Hindlimb muscle (tissue), 1 donor: ENCODE measurements at regions not wholly inside any gene's neighbourhood (a gene's known extent, or its start where the extent isn't known, plus 50 kb on each side); places are given as distances from the start of the nearest gene placed in this dataset.
"Not testable (repeated sequence)": the region's sequence is repeated elsewhere in the genome, so short reads cannot be mapped to it uniquely, and the experiment has no call there.

Experiments used
- DNase-seq: peaks from one replicate; pipeline ENCODE4 v3.0.0-alpha.2; 2013

- DNase-seq: no peak
Observed at GRCh38 chr14:87304404-87304803, 688.6 kb downstream of the GALC start.

- DNase-seq: no peak
Observed at GRCh38 chr14:87286826-87287225, 706.2 kb downstream of the GALC start.

GRCh38 chr14:87286191-87286590 is 706.8 kb downstream of the GALC start:
- no peak for DNase-seq

- DNase-seq: no peak
Observed at GRCh38 chr14:87285506-87285905, 707.5 kb downstream of the GALC start.

GRCh38 chr14:87283547-87283946 is 709.4 kb downstream of the GALC start:
- DNase-seq: no peak

- no peak for DNase-seq
Observed at GRCh38 chr14:87282266-87282665, 710.7 kb downstream of the GALC start.

- no peak for DNase-seq
Observed at GRCh38 chr14:87278415-87278814, 714.6 kb downstream of the GALC start.

GRCh38 chr14:87271331-87271730 is 721.7 kb downstream of the GALC start:
- no peak for DNase-seq

- no peak for DNase-seq
Observed at GRCh38 chr14:87268997-87269396, 724.0 kb downstream of the GALC start.

- no peak for DNase-seq
Observed at GRCh38 chr14:87264796-87265195, 728.2 kb downstream of the GALC start.

GRCh38 chr14:87264272-87264785 is 728.7 kb downstream of the GALC start:
- no peak for DNase-seq

- no peak for DNase-seq
Observed at GRCh38 chr14:87261621-87262020, 731.4 kb downstream of the GALC start.

- DNase-seq: no peak
Observed at GRCh38 chr14:87260460-87260859, 732.5 kb downstream of the GALC start.

- no peak for DNase-seq
Observed at GRCh38 chr14:87257421-87257820, 735.6 kb downstream of the GALC start.

- no peak for DNase-seq
Observed at GRCh38 chr14:87255058-87255457, 737.9 kb downstream of the GALC start.

GRCh38 chr14:87254331-87254874 is 738.6 kb downstream of the GALC start:
- no peak for DNase-seq

GRCh38 chr14:87253791-87254190 is 739.2 kb downstream of the GALC start:
- not testable (repeated sequence) for DNase-seq

- DNase-seq: no peak
Observed at GRCh38 chr14:87252103-87252502, 740.9 kb downstream of the GALC start.

- no peak for DNase-seq
Observed at GRCh38 chr14:87251011-87251410, 742.0 kb downstream of the GALC start.

GRCh38 chr14:87241018-87241768 is 751.8 kb downstream of the GALC start:
- peak; percentile 4 for DNase-seq

- DNase-seq: not testable (repeated sequence)
Observed at GRCh38 chr14:87240319-87240718, 752.7 kb downstream of the GALC start.

- no peak for DNase-seq
Observed at GRCh38 chr14:87233806-87234384, 759.1 kb downstream of the GALC start.

GRCh38 chr14:87233266-87233665 is 759.7 kb downstream of the GALC start:
- DNase-seq: no peak
